NCI-H1417 treated with DMSO at 0.1 percent for 48 hours (cell line): ENCODE measurements at regions not wholly inside any gene's neighbourhood (a gene's known extent, or its start where the extent isn't known, plus 50 kb on each side); places are given as distances from the start of the nearest gene placed in this dataset.
"Not testable (repeated sequence)": the region's sequence is repeated elsewhere in the genome, so short reads cannot be mapped to it uniquely, and the experiment has no call there.

Experiments used
- DNase-seq: peaks from one replicate; lab custom pipeline; 2025; lab: John Stamatoyannopoulos, UW

DNA sequence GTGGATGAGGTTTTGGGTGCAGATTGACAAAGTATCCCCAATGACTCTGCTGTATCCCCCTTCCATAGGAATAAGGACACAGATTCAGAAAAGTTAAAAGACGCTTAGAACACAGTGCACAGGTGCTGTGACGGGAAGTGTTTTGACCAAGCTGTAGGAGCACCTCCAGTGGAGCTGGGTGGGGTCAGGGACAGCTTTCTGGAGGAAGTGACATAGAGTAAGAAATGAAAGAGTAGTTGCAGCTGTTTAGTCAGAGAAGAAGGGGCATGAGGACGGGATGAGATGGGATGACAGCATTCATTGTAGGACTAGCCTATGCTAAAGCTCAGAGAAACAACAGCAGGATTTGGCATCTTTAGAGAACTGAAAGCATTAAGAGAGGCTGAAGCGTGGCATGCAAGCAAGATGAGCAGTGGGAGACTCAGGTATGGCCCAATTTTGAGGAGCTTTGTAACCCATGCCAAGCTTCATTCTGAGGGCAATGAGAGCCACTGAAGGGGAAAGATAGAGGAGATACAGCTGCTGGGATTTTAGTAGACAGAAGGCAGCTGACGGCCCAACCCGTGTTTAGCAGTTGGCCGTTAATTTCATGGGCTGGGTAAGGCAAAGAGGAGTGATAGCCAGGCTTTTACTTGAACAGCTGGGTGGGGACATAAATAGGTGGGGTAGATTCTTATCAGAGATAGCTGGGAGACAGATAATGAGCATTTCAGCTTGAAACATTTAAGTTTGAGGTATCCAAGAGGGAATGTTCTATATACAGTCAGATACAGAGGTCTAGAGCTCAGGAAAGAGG, 131.8 kb upstream of the KRAS start:
- no peak for DNase-seq

- no peak for DNase-seq
Measured at GRCh38 chr12:25377469-25378177, 126.9 kb upstream of the KRAS start.

- DNase-seq = no peak
Measured at GRCh38 chr12:25376985-25377384, 126.3 kb upstream of the KRAS start.

DNA sequence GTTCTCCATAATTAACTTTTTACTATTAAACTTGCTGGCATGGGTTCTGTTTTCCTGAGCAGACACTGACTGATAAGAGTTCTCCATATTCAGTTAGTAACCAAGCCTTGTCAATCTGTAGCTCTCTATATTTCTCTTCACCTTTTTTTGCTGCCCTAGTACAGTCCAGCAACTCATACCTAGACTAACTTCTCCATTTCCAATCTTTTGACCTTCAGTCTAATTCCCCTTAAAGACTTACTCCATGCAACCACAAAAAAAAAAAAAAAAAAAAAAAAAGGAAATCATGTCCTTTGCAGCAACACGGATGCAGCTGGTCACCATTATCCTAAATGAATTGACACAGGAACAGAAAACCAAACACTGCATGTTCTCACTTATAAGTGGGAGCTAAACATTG, 125.7 kb upstream of the KRAS start:
- DNase-seq = no peak

GRCh38 chr12:25372969-25373817, 122.5 kb upstream of the KRAS start:
- no peak for DNase-seq

GRCh38 chr12:25372002-25372401, 121.3 kb upstream of the KRAS start:
- DNase-seq = no peak

DNA sequence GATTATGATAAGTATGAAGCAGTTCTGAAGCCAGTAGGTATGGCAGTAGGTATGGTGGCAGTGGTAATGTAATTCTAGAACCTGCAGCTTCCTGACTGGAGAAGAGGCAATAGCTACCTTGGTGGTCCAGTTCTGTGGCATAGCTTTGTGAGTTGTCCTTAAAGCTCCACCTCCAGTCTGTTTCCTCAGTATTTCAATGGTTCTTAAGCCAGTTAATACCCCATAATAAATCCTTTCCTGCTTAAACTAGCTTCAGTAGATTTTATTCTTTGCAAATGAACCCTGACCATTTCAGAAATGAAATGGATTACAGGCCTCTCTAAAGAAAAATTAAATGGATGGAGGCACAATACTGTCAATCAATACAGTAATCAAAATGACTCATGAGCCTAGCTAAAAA, 117.8 kb upstream of the KRAS start:
- DNase-seq = no peak

DNA sequence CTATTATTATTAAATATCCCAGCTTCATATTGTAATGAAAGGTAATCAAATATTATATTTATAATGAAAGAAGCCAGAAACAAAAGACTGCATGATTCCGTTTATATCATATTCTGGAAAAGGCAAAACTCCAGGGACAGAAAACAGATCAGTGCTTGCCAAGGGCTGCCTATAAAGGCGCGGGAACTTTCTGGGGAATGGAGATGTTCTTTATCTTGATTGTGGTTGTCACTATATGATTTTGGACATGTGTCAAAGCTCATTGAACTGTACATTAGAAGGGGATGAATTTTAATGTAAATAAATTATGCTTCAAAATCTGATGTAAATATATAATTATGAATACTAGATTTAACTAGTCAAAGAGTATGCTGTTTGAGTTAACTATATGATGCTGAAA, 115.4 kb upstream of the KRAS start:
- DNase-seq = no peak

DNA sequence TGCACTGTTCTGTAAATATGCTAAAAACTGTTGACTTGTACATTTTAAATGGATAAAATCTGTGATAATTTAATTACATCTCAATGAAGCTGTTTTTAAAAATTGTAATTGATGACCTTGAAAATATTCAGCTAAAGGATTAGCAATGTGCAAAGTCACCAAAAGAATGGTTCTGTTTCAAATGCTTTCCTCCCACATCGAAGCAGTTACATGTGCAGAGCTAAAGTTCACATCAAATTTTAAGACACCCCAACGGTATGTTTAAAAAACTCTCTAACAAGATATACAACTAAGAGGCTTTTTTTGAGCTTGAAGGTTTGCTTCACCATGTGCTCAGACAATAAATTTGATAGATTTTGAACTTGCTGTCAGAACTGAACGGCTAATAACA, 114.6 kb upstream of the KRAS start:
- DNase-seq = no peak

DNA sequence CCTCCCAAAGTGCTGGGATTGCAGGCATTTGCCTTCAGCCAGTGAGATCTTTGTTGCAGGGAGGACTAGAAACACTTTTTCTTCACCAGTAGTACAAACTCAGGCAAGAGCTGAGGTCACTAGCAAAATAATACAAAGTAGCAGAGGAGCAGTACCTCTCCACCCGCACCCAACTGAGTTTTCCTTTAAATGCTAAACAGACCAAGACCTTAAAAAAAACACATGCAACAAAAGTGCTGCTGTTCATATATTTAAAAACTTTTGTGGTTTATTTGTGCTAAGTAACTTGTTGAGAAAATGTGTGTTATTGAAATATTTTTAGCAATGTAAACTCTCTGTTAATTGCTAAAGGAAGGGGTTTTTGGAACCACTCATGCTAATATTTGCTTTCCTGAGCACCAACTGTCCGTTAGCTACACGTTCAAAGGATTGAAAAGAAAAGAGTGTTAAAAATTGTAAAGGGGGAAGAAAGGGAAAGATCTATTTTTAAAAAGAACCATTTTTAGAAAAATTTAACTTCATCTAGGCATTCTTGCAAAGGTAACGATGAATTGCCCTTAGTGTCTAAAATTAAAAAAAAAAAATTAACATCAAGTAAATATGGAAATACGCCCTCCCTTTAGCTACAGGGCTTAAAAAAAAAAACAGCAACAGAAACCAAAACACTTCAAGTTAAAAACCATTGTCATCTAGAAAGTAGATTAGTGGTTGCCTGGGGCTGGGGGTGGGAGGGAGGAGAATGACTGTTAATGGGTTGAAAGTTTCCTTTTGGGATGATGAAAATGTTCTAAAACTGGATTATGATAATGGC, 114.0 kb upstream of the KRAS start:
- peak; percentile 4 for DNase-seq

- DNase-seq = no peak
Measured at GRCh38 chr12:25362646-25363045, 111.9 kb upstream of the KRAS start.

GRCh38 chr12:25361511-25361910, 110.8 kb upstream of the KRAS start:
- DNase-seq = no peak

- DNase-seq = no peak
Measured at GRCh38 chr12:25357595-25357994, 106.9 kb upstream of the KRAS start.

GRCh38 chr12:25352942-25353341, 102.2 kb upstream of the KRAS start:
- not testable (repeated sequence) for DNase-seq

DNA sequence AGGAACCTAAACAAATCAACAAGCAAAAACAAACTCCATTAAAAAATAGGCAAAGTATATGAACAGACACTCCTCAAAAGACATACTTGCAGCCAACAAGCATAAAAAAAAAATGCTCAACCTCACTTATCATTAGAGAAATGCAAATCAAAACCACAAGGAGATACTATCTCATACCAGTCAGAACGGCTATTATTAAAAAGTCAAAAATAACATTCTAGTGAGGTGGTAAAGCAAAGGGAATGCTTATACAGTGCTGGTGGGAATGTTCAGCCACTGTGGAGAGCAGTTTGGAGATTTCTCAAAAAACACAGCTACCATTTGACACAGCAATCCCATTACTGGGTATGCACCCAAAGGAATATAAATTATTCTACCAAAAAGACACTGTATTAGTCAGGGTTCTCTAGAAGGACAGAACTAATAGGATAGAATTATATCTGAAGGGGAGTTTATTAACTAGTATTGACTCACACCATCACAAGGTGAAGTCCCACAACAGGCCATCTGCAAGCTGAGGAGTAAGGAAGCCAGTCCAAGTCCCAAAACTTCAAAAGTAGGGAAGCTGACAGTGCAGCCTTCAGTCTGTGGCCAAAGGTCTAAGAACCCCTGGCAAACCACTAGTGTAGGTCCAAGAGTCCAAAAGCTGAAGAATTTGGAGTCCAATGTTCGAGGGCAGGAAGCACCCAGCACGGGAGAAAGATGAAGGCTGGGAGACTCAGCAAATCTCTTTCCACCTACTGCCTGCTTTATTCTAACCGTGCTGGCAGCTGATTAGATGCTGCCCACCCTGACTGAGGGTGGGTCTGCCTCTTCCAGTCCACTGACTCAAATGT, 101.6 kb upstream of the KRAS start:
- DNase-seq = no peak

DNA sequence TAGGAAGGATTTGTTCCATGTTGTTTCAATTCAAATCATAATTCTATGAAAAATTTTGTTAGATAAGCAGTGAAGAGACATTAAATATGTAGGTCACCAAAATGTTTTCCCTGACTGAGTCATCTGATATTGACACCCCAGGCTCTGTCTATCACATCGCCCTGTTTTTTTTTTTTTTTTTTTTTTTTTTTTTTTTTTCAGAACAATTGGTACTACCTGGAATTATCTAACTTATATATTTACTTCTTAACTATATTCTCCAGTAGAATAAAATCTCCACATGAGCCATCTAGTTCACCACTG, 97.8 kb upstream of the KRAS start:
- DNase-seq = no peak

DNA sequence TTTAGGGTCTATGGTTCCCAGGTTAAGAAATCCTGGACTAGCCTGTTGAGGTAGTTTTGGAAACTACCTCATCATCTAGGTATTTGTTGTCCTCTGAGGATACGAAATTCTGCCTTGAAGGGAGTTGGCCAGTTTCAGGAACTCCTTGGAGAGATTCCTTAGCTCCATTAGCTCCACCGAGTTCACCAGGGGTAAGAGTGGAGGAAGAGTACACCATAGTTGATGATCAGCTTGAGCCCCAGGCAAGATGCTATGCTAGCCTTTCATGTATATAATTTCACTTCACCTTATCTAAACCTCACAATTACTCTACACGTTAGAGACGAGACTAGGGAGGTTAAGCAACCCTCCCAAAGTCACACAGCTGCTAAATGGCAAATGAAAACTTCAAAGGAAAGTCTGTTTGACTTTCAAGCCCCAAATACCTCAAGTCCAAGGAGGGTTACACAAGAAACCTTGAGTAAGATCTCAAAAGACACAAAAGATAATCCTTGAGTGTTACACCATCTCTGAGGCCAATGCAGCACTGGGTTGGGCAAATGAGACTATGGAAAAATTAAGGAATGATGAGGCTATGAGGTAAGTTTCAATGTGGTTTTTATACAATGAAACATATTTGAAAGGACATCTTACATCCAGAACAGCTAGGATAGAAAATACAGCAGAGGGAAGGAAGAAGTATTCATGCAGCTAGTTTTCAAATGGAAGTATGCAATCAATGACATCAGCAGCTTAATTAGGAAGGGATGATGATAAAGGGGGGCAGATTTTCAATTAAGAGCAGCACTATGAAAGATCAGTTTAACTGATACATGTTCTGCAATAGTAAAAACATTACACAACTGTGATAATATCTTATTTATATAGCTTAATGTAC, 97.2 kb upstream of the KRAS start:
- DNase-seq = no peak

DNA sequence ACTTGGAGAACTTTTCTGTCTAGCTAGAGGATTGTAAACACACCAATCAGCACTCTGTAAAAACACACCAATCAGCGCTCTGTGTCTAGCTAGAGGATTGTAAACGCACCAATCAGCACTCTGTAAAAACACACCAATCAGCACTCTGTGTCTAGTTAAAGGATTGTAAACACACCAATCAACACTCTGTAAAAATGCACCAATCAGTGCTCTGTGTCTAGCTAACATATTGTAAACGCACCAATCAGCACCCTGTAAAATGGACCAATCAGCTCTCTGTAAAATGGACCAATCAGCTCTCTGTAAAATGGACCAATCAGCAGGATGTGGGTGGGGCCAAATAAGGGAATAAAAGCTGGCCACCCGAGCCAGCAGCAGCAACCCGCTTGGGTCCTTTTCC, 91.1 kb upstream of the KRAS start:
- not testable (repeated sequence) for DNase-seq

DNA sequence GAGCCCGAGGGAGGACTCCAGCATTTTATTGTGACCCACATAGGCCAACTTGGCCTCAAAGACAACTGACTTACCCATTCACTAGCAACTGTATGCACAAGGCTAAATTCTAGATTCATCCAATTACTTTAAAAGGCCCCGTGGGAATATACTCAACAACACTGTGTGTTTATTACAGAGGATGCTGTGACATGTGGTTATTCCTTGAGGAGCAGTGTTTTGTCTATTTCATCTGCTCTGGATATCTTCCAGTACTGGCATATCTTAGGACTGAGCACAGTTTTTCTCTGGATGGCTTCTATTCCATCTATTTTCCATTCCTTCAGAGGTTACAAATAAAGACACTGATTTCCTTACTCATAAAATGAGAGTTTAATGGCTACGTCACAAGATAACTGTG, 87.2 kb upstream of the KRAS start:
- DNase-seq = no peak

DNA sequence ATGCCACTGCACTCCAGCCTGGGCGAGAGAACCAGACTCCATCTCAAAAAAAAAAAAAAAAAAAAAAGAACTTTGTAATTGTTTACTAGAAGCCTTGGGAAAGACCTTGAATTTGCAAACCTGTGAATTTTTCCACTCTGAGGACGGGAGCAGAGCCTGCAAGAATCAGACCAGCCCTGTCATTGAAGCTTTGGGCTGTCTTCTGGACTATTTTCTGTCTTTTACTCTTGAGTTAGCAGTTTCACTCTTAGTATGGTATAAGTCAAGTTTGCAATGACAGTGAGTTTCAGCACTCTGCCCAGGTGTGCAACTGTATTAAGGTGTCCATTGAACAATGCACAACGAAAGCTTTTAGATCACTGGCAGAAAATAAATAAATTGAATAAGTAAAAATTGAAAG, 81.4 kb upstream of the KRAS start:
- DNase-seq = no peak
